Panc1 (cell line): ENCODE measurements at regions not wholly inside any gene's neighbourhood (a gene's known extent, or its start where the extent isn't known, plus 50 kb on each side); places are given as distances from the start of the nearest gene placed in this dataset.

Source experiments
- CTCF ChIP-seq: fragments of 450-650 bp; IDR thresholded peaks from 2 replicates; pipeline ENCODE4 v1.5.1; 2017; ENCODE audit warnings: mild to moderate bottlenecking
- POLR2AphosphoS5 ChIP-seq: IDR thresholded peaks from 2 replicates; pipeline ENCODE4 v1.6.1; 2012; ENCODE audit warnings: mild to moderate bottlenecking, low read depth, low read length, moderate library complexity
- REST ChIP-seq, 2 experiments: IDR thresholded peaks; 2 replicates each; pipeline ENCODE4 v1.6.1; 2011 to 2012; ENCODE audit warnings: low read depth in 2 of 2, control low read depth in 1 of 2, low read length in 1 of 2, mild to moderate bottlenecking in 1 of 2, moderate library complexity in 1 of 2; ENCODE audit not compliant: insufficient read depth in 1 of 2

DNA sequence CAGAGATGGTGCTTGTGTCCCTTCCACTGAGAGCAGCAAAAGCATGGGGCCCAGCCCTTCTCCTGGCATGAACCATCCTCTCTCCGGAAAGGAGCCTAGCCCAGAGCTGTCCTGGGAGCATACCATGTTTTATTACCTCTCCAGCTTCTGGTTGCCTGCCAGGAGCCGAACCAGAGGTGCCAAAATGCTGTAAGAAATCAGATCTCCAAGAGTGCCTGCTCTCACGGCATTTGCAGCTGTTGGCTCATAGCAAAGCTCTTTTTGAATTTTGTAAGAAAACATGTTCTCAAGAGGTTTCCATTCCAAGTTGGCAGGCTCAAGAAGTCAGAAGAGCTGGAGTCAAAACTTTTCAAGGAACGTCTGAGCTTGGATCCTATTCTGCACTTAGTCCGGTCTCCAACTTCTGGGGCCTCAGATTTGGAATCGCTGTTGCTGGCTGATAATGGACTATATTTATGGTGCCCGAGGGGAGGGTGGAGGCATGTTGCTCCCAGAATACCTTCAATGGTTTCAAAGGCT, 211.7 kb upstream of the MKI67 start:
- no peak for TF ChIP-seq CTCF
- TF ChIP-seq POLR2AphosphoS5, result no peak
- TF ChIP-seq REST (IDR thresholded peaks at IDR 0.05; ENCODE audit: insufficient read depth in 1 of 2, low read depth in 2 of 2, low read length in 1 of 2), result no peak
